ENCODE measurements at regions not wholly inside any gene's neighbourhood (a gene's known extent, or its start where the extent isn't known, plus 50 kb on each side); places are given as distances from the start of the nearest gene placed in this dataset.

- H3K27me3 ChIP-seq, result no peaks in the 10 kb centered on the region
- no peaks in the 10 kb centered on the region for H3K36me3 ChIP-seq
- H3K9me3 ChIP-seq, result no peaks in the 10 kb centered on the region
- H3K27ac ChIP-seq, result no peak overlapping the region
- H3K4me1 ChIP-seq, result peaks cover 0 to 19% (median 11%) of the 10 kb centered on the region in 9 donors
- intact Hi-C loops (cut with DNase I), result no loop called here
- TF ChIP-seq, protein P1, sequence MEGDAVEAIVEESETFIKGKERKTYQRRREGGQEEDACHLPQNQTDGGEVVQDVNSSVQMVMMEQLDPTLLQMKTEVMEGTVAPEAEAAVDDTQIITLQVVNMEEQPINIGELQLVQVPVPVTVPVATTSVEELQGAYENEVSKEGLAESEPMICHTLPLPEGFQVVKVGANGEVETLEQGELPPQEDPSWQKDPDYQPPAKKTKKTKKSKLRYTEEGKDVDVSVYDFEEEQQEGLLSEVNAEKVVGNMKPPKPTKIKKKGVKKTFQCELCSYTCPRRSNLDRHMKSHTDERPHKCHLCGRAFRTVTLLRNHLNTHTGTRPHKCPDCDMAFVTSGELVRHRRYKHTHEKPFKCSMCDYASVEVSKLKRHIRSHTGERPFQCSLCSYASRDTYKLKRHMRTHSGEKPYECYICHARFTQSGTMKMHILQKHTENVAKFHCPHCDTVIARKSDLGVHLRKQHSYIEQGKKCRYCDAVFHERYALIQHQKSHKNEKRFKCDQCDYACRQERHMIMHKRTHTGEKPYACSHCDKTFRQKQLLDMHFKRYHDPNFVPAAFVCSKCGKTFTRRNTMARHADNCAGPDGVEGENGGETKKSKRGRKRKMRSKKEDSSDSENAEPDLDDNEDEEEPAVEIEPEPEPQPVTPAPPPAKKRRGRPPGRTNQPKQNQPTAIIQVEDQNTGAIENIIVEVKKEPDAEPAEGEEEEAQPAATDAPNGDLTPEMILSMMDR (IDR thresholded peaks at IDR 0.05), result no peak
- 42 to 44% methylated on average over 2 of the region's 2 CpGs for whole genome bisulfite sequencing, 2 donors
- no peak for DNase-seq
- ATAC-seq, result no peak
- H3K4me3 ChIP-seq, result no peak overlapping the region
These were observed 180.1 kb upstream of the NECTIN1 start for GRCh38 chr11:119909077-119909476.

DNA sequence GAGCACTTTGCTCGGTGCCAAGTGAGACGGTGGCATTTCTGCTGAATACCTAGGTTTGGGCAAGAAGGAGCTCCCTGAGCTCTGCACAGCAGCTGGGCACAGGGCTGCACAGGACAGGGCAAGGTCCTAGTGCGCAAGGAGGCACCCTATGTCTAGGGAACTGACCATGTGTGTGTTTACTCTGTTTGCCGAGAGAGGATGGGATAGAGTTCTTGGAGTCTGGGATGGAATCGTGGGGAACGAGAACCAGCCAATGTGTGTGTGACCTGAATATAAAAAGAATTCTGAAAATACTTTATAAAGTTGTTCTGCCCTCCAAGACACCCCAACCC is 179.5 kb upstream of the NECTIN1 start:
- Histone ChIP-seq H3K27ac (no peak overlapping the region), H3K36me3 (no peaks in the 10 kb centered on the region), H3K4me3 (no peak overlapping the region), H3K9me3 (no peaks in the 10 kb centered on the region), H3K4me1 (peaks cover 0 to 19% (median 11%) of the 10 kb centered on the region in 9 donors), H3K27me3 (no peaks in the 10 kb centered on the region)
- DNase-seq (no peak), ATAC-seq (no peak)
- TF ChIP-seq, protein P1 (IDR thresholded peaks at IDR 0.05), result no peak
- WGBS, 2 donors, result 69 to 79% methylated on average over 6 of the region's 6 CpGs
- intact Hi-C loops (cut with DNase I), result no loop called here

- Histone ChIP-seq H3K27ac (no peak overlapping the region), H3K36me3 (no peaks in the 10 kb centered on the region), H3K4me3 (no peak overlapping the region), H3K4me1 (peaks cover 0 to 19% (median 11%) of the 10 kb centered on the region in 9 donors), H3K27me3 (no peaks in the 10 kb centered on the region), H3K9me3 (no peaks in the 10 kb centered on the region)
- ATAC-seq (no peak), DNase-seq (no peak)
- TF ChIP-seq, protein P1 (IDR thresholded peaks at IDR 0.05), result no peak
- intact Hi-C loops (cut with DNase I), result no loop called here
- WGBS, 2 donors, result 49 to 58% methylated on average over 14 of the region's 14 CpGs
These were observed 179.0 kb upstream of the NECTIN1 start for GRCh38 chr11:119907878-119908572.

GRCh38 chr11:119907122-119907851 is 178.3 kb upstream of the NECTIN1 start:
- DNase-seq (no peak), ATAC-seq (peak in 6 of 8 donors; percentile 10 to 58 (median 29))
- intact Hi-C loops (cut with DNase I), result no loop called here
- 49 to 57% methylated on average over 10 of the region's 10 CpGs for WGBS, 2 donors
- H3K36me3 ChIP-seq, result no peaks in the 10 kb centered on the region
- no peak overlapping the region for H3K4me3 ChIP-seq
- TF ChIP-seq, protein P1 (IDR thresholded peaks at IDR 0.05), result no peak
- H3K4me1 ChIP-seq, result peaks cover 0 to 19% (median 11%) of the 10 kb centered on the region in 9 donors
- H3K27ac ChIP-seq, result peak overlapping the region in 1 of 10 donors; percentile 16
- no peaks in the 10 kb centered on the region for H3K27me3 ChIP-seq
- no peaks in the 10 kb centered on the region for H3K9me3 ChIP-seq

All from heart right ventricle (tissue), 16 donors.